ENCODE measurements at regions not wholly inside any gene's neighbourhood (a gene's known extent, or its start where the extent isn't known, plus 50 kb on each side); places are given as distances from the start of the nearest gene placed in this dataset.

DNA sequence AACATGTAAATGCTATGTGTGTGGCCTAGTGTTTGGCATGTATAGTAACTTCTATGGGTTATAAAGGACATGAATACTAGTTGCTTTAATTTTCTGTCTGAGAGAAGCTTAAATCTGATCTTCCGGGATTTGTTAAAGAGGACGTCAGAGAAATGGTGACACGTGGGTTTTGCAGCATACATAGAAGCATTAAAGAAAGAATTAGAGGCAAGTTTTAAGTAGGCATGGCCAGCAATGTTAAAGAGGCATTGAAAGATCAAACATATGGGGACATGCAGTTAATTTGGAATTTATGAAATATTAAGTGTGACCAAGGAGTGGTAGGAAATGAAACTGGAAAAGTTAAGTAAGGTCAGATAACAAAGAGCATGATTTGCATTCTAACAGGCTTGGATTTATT lies 311.4 kb upstream of the RIOK2 start:
- Histone ChIP-seq H3K9me3 (no peaks in the 10 kb centered on the region), H3K4me1 (replicated peaks) (no peaks in the 10 kb centered on the region), H3K36me3 (no peaks in the 10 kb centered on the region), H3K4me3 (no peak overlapping the region), H3K27ac (no peak overlapping the region), H3K27me3 (replicated peaks; ENCODE audit: insufficient read depth) (no peaks in the 10 kb centered on the region)
- WGBS: 77% methylated on average over 3 of the region's 3 CpGs
- intact Hi-C loops (cut with DNase I): no loop called here
- TF ChIP-seq POLR2AphosphoS5 (IDR thresholded peaks at IDR 0.05): no peak
- TF ChIP-seq POLR2A (IDR thresholded peaks at IDR 0.05): no peak
- DNase-seq (ENCODE audit: low spot score): no peak

- Histone ChIP-seq H3K4me1 (replicated peaks) (no peaks in the 10 kb centered on the region), H3K27ac (no peak overlapping the region), H3K27me3 (replicated peaks; ENCODE audit: insufficient read depth) (no peaks in the 10 kb centered on the region), H3K9me3 (no peaks in the 10 kb centered on the region), H3K4me3 (no peak overlapping the region), H3K36me3 (no peaks in the 10 kb centered on the region)
- TF ChIP-seq POLR2AphosphoS5 (IDR thresholded peaks at IDR 0.05) (no peak), CTCF (IDR thresholded peaks at IDR 0.05) (no peak), POLR2A (IDR thresholded peaks at IDR 0.05) (no peak)
- intact Hi-C loops (cut with DNase I): no loop called here
- DNase-seq (ENCODE audit: low spot score): no peak
Observed at GRCh38 chr5:97495301-97495700, 312.3 kb upstream of the RIOK2 start.

- Histone ChIP-seq H3K27ac (no peak overlapping the region), H3K27me3 (replicated peaks; ENCODE audit: insufficient read depth) (no peaks in the 10 kb centered on the region), H3K9me3 (no peaks in the 10 kb centered on the region), H3K4me1 (replicated peaks) (no peaks in the 10 kb centered on the region), H3K4me3 (no peak overlapping the region), H3K36me3 (no peaks in the 10 kb centered on the region)
- intact Hi-C loops (cut with DNase I): no loop called here
- WGBS: 57% methylated on average over 2 of the region's 2 CpGs
- DNase-seq (ENCODE audit: low spot score): no peak
- TF ChIP-seq POLR2A (IDR thresholded peaks at IDR 0.05): no peak
- TF ChIP-seq POLR2AphosphoS5 (IDR thresholded peaks at IDR 0.05): no peak
Observed at GRCh38 chr5:97496037-97496436, 313.0 kb upstream of the RIOK2 start.

- intact Hi-C loops (cut with DNase I): no loop called here
- no peak overlapping the region for H3K4me3 ChIP-seq
- no peaks in the 10 kb centered on the region for H3K36me3 ChIP-seq
- no peaks in the 10 kb centered on the region for H3K27me3 ChIP-seq (replicated peaks; ENCODE audit: insufficient read depth)
- WGBS: 70% methylated on average over 1 of the region's 1 CpG
- TF ChIP-seq CTCF (IDR thresholded peaks at IDR 0.05): no peak
- no peak for TF ChIP-seq POLR2A (IDR thresholded peaks at IDR 0.05)
- no peak for DNase-seq (ENCODE audit: low spot score)
- no peaks in the 10 kb centered on the region for H3K9me3 ChIP-seq
- H3K27ac ChIP-seq: no peak overlapping the region
- H3K4me1 ChIP-seq (replicated peaks): no peaks in the 10 kb centered on the region
Observed at GRCh38 chr5:97498657-97499056, 315.6 kb upstream of the RIOK2 start.

DNA sequence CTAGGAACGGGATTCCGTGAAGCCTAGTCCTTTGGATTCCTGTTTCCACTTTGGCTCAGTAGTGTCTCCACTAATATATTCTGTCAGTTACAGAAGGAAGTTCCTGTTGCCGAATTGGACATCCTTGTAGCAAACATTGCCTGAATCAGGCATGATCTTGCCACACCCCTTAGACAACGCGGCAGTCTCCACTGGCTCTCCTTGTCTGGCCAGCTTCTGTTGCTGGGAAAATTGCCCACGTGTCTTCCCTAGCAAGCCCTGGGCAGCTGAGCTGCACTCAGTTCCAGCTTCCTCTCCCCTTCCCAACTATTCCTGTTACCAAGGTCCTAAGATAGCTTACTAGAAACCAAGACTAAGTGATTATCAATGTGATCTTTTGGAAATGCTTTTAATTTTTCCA lies 316.6 kb upstream of the RIOK2 start:
- intact Hi-C loops (cut with DNase I): loop anchor here (5.0 to 10.0 kb wide), 2 partner anchors 1275 to 1428 kb away; partner anchors contain the start of genes CHD1 and RGMB
- no peak overlapping the region for H3K4me3 ChIP-seq
- no peak for DNase-seq (ENCODE audit: low spot score)
- no peaks in the 10 kb centered on the region for H3K9me3 ChIP-seq
- H3K27ac ChIP-seq: no peak overlapping the region
- TF ChIP-seq POLR2AphosphoS5 (IDR thresholded peaks at IDR 0.05) (no peak), CTCF (IDR thresholded peaks at IDR 0.05) (no peak), POLR2A (IDR thresholded peaks at IDR 0.05) (no peak)
- WGBS: 45% methylated on average over 6 of the region's 6 CpGs
- no peaks in the 10 kb centered on the region for H3K27me3 ChIP-seq (replicated peaks; ENCODE audit: insufficient read depth)
- H3K36me3 ChIP-seq: no peaks in the 10 kb centered on the region
- no peaks in the 10 kb centered on the region for H3K4me1 ChIP-seq (replicated peaks)

DNA sequence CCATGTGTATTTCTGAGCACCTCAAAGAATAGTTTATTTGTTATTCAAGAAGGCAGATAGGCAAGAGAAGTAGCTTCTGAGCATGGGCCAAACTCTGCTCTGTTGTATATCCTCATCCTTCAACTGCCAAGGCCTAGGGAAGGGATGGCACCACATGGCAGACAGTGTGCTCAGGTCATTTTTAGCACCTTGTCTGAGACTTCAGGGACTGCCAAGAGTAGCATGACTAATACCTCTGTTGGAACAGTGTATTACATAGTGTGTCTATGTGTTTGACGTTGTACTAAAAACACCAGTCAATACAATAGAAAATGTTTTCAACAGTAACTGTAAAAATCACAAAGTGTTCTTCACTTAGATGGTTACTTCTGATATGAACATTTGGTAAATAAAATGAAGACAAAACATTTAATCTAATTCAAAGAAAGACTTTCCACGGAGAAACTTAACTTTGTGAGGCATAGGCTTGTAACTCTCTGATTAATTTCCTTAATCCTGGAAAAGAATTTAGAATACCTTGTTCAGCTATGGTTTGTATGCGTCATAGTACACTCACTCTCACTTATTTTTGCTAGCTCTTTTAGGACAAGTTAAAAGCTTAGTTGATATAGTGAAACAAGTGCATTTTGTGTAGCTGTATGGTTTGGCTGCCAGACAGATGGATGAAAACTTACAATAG lies 318.4 kb upstream of the RIOK2 start:
- Histone ChIP-seq H3K36me3 (no peaks in the 10 kb centered on the region), H3K4me1 (replicated peaks) (no peaks in the 10 kb centered on the region), H3K9me3 (no peaks in the 10 kb centered on the region), H3K27me3 (replicated peaks; ENCODE audit: insufficient read depth) (no peaks in the 10 kb centered on the region), H3K4me3 (no peak overlapping the region), H3K27ac (no peak overlapping the region)
- DNase-seq (ENCODE audit: low spot score): no peak
- TF ChIP-seq CTCF (IDR thresholded peaks at IDR 0.05) (no peak), POLR2A (IDR thresholded peaks at IDR 0.05) (no peak), POLR2AphosphoS5 (IDR thresholded peaks at IDR 0.05) (peak; percentile 51)
- intact Hi-C loops (cut with DNase I): loop anchor here (5.0 to 10.0 kb wide), 2 partner anchors 1273 to 1426 kb away; partner anchors contain the start of genes CHD1 and RGMB
- WGBS: 30% methylated on average over 3 of the region's 3 CpGs
